Ammon's horn (tissue), 1 donor: ENCODE measurements at regions not wholly inside any gene's neighbourhood (a gene's known extent, or its start where the extent isn't known, plus 50 kb on each side); places are given as distances from the start of the nearest gene placed in this dataset.
"Not testable (repeated sequence)": the region's sequence is repeated elsewhere in the genome, so short reads cannot be mapped to it uniquely, and the experiment has no call there.

ENCODE experiments used
- DNase-seq: peaks from one replicate; pipeline ENCODE4 v3.0.0-alpha.2; 2016; ENCODE audit warnings: low spot score

GRCh38 chr15:62506217-62506805 is 341.2 kb upstream of the C2CD4B start:
- no peak for DNase-seq

GRCh38 chr15:62509395-62509958 is 344.4 kb upstream of the C2CD4B start:
- DNase-seq = no peak

GRCh38 chr15:62510791-62511190 is 345.7 kb upstream of the C2CD4B start:
- DNase-seq = no peak

- DNase-seq = no peak
Measured at GRCh38 chr15:62512904-62513303, 347.8 kb upstream of the C2CD4B start.

GRCh38 chr15:62513893-62514292 is 348.8 kb upstream of the C2CD4B start:
- no peak for DNase-seq

GRCh38 chr15:62515696-62516395 is 350.8 kb upstream of the C2CD4B start:
- DNase-seq = no peak

- no peak for DNase-seq
Measured at GRCh38 chr15:62517541-62517940, 352.5 kb upstream of the C2CD4B start.

GRCh38 chr15:62518666-62519065 is 353.6 kb upstream of the C2CD4B start:
- not testable (repeated sequence) for DNase-seq

- no peak for DNase-seq
Measured at GRCh38 chr15:62519900-62520299, 354.8 kb upstream of the C2CD4B start.

GRCh38 chr15:62520887-62521286 is 355.8 kb upstream of the C2CD4B start:
- DNase-seq = no peak

GRCh38 chr15:62521396-62521795 is 356.3 kb upstream of the C2CD4B start:
- DNase-seq = no peak

- DNase-seq = no peak
Measured at GRCh38 chr15:62524848-62525247, 359.8 kb upstream of the C2CD4B start.

GRCh38 chr15:62527387-62527786 is 362.3 kb upstream of the C2CD4B start:
- DNase-seq = no peak

GRCh38 chr15:62528505-62528904 is 363.4 kb upstream of the C2CD4B start:
- no peak for DNase-seq

- no peak for DNase-seq
Measured at GRCh38 chr15:62532367-62532766, 367.3 kb upstream of the C2CD4B start.

- DNase-seq = no peak
Measured at GRCh38 chr15:62533687-62534086, 368.6 kb upstream of the C2CD4B start.

- no peak for DNase-seq
Measured at GRCh38 chr15:62534996-62535395, 369.9 kb upstream of the C2CD4B start.

- no peak for DNase-seq
Measured at GRCh38 chr15:62539236-62539635, 374.2 kb upstream of the C2CD4B start.

- no peak for DNase-seq
Measured at GRCh38 chr15:62541250-62541649, 376.2 kb upstream of the C2CD4B start.

GRCh38 chr15:62541846-62542245 is 376.8 kb upstream of the C2CD4B start:
- DNase-seq = no peak

- no peak for DNase-seq
Measured at GRCh38 chr15:62544446-62544845, 379.4 kb upstream of the C2CD4B start.

- DNase-seq = peak; percentile 72
Measured at GRCh38 chr15:62545467-62546227, 380.6 kb upstream of the C2CD4B start.

- no peak for DNase-seq
Measured at GRCh38 chr15:62546628-62547027, 381.5 kb upstream of the C2CD4B start.
